ENCODE measurements at regions not wholly inside any gene's neighbourhood (a gene's known extent, or its start where the extent isn't known, plus 50 kb on each side); places are given as distances from the start of the nearest gene placed in this dataset.

DNA sequence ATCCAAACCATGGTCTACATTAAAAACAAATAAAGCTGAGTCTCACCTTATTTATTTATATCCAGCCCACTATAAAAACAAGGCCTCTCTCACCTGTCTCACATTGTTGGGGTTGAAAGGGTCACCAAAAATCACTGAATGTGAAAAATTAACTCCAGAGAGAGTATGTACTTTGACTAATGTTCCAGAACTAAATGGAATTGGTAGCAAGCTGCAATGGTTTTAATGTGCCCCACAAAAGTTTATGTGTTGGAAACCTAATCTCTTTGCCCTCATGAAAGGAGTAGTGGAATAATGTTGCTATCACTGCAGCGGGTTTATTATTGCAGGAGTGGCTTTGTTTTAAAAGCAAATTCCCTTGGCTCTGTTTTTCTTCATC is 230.3 kb downstream of the LTN1 start:
- Histone ChIP-seq H3K36me3 (ENCODE audit: control insufficient read depth, low read length) (no peaks in the 10 kb centered on the region), H3K79me2 (ENCODE audit: control insufficient read depth, low read length) (no peaks in the 10 kb centered on the region), H3F3A (ENCODE audit: control insufficient read depth, insufficient read depth) (no peaks in the 10 kb centered on the region), H4K20me1 (ENCODE audit: control insufficient read depth, insufficient read depth, low read depth, low read length) (no peaks in the 10 kb centered on the region), H3K9me2 (replicated peaks; ENCODE audit: control insufficient read depth, low read length) (no peaks in the 10 kb centered on the region), H3K9me3 (ENCODE audit: control insufficient read depth, insufficient read depth, low read length) (no peaks in the 10 kb centered on the region), H3K27ac (ENCODE audit: low read depth, low read length) (no peak overlapping the region), H3K27me3 (ENCODE audit: control insufficient read depth, low read length) (no peaks in the 10 kb centered on the region), H3K4me3 (ENCODE audit: low read length) (no peak overlapping the region), H3K4me1 (ENCODE audit: control insufficient read depth, low read length) (peaks cover 5% of the 10 kb centered on the region; the same call in 1 of the 2 replicates), H3K4me2 (ENCODE audit: low read length) (no peak overlapping the region)
- no peak for TF ChIP-seq EZH2phosphoT487 (IDR thresholded peaks at IDR 0.05; ENCODE audit: borderline replicate concordance, low read length)
- TF ChIP-seq, protein P1, sequence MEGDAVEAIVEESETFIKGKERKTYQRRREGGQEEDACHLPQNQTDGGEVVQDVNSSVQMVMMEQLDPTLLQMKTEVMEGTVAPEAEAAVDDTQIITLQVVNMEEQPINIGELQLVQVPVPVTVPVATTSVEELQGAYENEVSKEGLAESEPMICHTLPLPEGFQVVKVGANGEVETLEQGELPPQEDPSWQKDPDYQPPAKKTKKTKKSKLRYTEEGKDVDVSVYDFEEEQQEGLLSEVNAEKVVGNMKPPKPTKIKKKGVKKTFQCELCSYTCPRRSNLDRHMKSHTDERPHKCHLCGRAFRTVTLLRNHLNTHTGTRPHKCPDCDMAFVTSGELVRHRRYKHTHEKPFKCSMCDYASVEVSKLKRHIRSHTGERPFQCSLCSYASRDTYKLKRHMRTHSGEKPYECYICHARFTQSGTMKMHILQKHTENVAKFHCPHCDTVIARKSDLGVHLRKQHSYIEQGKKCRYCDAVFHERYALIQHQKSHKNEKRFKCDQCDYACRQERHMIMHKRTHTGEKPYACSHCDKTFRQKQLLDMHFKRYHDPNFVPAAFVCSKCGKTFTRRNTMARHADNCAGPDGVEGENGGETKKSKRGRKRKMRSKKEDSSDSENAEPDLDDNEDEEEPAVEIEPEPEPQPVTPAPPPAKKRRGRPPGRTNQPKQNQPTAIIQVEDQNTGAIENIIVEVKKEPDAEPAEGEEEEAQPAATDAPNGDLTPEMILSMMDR (IDR thresholded peaks at IDR 0.05; ENCODE audit: low read depth, low read length, poor library complexity, severe bottlenecking), result no peak

DNA sequence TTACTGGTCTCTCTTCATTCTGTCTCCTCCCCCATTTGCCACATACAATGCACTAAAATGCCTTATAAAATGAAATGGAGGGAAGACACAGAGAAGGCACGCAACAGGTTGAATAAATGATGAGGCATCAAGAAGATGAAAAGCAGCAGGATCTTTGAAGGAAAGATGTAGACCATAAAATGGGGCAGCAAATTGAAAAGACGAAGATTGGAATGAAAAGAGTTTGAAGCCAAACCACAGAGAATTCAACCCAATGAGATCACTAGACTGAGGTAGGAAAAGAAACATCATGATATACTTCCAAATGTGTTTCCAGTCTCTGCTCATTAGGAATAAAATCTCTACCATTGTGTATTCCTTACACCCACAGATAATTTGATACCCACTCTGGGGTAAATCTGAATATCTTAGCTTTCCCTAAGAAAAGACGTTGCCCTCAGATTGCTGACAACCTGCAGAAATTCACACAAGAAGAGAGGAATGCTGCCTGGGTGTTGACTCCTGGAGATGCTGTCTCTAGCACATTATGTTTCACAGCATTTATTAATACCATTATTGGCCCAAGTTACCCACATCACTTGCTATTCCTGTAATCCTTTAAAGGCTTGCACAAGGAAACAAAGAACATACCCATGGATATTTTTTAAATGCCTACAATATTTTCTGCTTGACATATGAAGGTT is 230.9 kb downstream of the LTN1 start:
- H3K27ac ChIP-seq (ENCODE audit: low read depth, low read length), result no peak overlapping the region
- H3K4me2 ChIP-seq (ENCODE audit: low read length), result no peak overlapping the region
- H3K4me1 ChIP-seq (ENCODE audit: control insufficient read depth, low read length), result peaks cover 5% of the 10 kb centered on the region; the same call in 1 of the 2 replicates
- H4K20me1 ChIP-seq (ENCODE audit: control insufficient read depth, insufficient read depth, low read depth, low read length), result no peaks in the 10 kb centered on the region
- TF ChIP-seq, protein P1 (IDR thresholded peaks at IDR 0.05; ENCODE audit: low read depth, low read length, poor library complexity, severe bottlenecking), result no peak
- TF ChIP-seq EZH2phosphoT487 (IDR thresholded peaks at IDR 0.05; ENCODE audit: borderline replicate concordance, low read length), result no peak
- no peaks in the 10 kb centered on the region for H3K9me2 ChIP-seq (replicated peaks; ENCODE audit: control insufficient read depth, low read length)
- no peaks in the 10 kb centered on the region for H3K79me2 ChIP-seq (ENCODE audit: control insufficient read depth, low read length)
- no peaks in the 10 kb centered on the region for H3K36me3 ChIP-seq (ENCODE audit: control insufficient read depth, low read length)
- no peaks in the 10 kb centered on the region for H3K9me3 ChIP-seq (ENCODE audit: control insufficient read depth, insufficient read depth, low read length)
- H3K4me3 ChIP-seq (ENCODE audit: low read length), result no peak overlapping the region
- H3F3A ChIP-seq (ENCODE audit: control insufficient read depth, insufficient read depth), result no peaks in the 10 kb centered on the region
- H3K27me3 ChIP-seq (ENCODE audit: control insufficient read depth, low read length), result no peaks in the 10 kb centered on the region

DNA sequence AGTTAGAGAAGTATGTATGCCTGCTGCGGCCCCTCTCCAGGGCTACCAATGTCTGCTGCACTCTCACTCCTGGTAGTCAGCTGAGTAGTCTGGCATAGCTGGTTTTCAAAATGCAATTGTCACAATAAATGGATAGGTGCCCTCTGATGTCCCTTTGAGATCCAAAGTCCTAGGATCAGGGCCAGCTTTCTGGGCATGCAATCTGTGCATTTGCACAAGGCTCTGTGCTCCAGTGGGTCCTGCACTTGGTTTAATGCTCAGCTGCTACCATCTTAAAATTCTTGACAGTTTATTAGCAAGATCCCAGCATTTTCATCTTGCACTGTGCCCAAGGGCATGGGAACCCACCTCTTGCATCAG is 233.8 kb downstream of the LTN1 start:
- H3K4me2 ChIP-seq (ENCODE audit: low read length), result no peak overlapping the region
- no peak overlapping the region for H3K27ac ChIP-seq (ENCODE audit: low read depth, low read length)
- no peaks in the 10 kb centered on the region for H3K79me2 ChIP-seq (ENCODE audit: control insufficient read depth, low read length)
- no peaks in the 10 kb centered on the region for H3K9me3 ChIP-seq (ENCODE audit: control insufficient read depth, insufficient read depth, low read length)
- H3K4me3 ChIP-seq (ENCODE audit: low read length), result no peak overlapping the region
- no peaks in the 10 kb centered on the region for H3K9me2 ChIP-seq (replicated peaks; ENCODE audit: control insufficient read depth, low read length)
- H3K27me3 ChIP-seq (ENCODE audit: control insufficient read depth, low read length), result no peaks in the 10 kb centered on the region
- peaks cover 5% of the 10 kb centered on the region; the same call in 1 of the 2 replicates for H3K4me1 ChIP-seq (ENCODE audit: control insufficient read depth, low read length)
- no peak for TF ChIP-seq EZH2phosphoT487 (IDR thresholded peaks at IDR 0.05; ENCODE audit: borderline replicate concordance, low read length)
- TF ChIP-seq, protein P1 (IDR thresholded peaks at IDR 0.05; ENCODE audit: low read depth, low read length, poor library complexity, severe bottlenecking), result no peak
- H3F3A ChIP-seq (ENCODE audit: control insufficient read depth, insufficient read depth), result no peaks in the 10 kb centered on the region
- H4K20me1 ChIP-seq (ENCODE audit: control insufficient read depth, insufficient read depth, low read depth, low read length), result no peaks in the 10 kb centered on the region
- H3K36me3 ChIP-seq (ENCODE audit: control insufficient read depth, low read length), result no peaks in the 10 kb centered on the region
